Mucosa of gallbladder (tissue), 1 donor: ENCODE measurements at regions not wholly inside any gene's neighbourhood (a gene's known extent, or its start where the extent isn't known, plus 50 kb on each side); places are given as distances from the start of the nearest gene placed in this dataset.

Experiments used
- DNase-seq: peaks from one replicate; pipeline ENCODE4 v3.0.0-alpha.2; 2020; ENCODE audit warnings: low spot score
- donor health status: DM: no; HTN: no; CAD: no.

DNA sequence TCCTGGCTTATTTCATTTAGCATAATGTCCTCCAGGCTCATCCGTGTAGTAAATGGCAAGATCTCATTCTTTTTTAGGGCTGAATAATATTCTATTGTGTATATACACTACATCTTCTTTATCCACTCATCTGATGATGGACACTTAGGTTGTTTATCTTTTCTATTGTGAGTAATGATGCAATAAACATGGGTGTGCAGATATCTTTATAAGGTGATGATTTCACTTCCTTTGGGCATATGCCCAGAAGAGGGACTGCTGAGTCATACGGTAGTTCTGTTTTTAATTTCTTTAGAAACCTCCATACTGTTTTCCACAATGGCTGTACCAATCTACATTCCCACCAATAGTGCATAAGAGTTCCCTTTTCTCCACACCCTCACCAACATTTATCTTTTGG, 317.6 kb upstream of the CNKSR2 start:
- no peak for DNase-seq

DNA sequence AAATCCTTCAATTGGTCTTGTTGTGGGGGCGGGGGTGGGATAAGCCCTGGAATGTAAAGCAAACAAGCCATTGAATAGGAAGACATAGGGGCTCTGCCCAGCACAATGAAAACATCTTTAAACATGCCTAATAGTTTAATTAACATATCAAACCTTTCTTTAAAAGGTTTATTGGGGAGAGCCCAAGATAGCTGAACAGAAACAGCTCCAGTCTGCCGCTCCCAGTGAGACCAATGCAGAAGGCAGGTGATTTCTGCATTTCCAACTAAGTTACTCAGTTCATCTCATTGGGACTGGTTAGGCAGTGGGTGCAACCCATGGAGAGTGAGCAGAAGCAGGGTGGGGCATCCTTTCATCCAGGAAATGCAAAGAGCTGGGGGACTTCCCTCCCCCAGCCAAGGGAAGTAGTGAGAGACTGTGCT, 327.2 kb upstream of the CNKSR2 start:
- no peak for DNase-seq

DNA sequence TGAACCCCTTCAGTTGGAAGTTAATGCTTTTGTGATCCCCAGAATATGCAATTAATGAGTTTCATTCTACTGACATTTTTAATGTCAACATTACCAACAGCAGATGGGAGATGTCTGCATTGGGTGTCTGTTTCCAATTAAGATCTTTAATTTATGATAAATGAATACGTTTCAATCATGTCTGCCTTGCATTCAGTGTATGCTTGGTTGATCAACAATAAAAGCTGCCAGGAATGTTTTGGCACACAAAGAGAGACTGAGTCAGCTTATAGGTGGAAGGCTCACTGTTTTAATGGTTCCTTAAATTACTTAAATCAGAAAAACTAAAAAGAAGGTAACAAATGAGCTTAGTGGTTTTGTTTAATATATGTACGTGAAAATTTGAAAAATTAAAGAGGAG, 359.9 kb upstream of the CNKSR2 start:
- DNase-seq: no peak

DNA sequence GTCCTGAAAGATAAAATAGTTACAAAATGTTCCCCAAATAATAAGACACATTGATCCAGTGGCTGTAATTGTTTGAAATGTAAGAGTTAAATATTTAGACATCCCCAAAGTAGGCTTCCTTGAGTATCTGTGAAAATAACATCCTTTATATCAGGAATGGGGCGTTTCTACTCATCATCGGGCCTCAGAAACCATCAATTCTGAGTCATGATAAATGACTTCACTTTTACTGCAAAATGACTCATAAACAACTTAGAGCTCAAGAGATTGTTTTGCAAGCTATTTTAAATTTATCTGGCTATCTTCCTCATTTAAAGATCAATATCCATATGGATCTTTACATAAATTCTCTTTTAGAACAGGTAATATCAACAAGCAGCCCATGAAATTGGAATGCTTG, 369.4 kb upstream of the CNKSR2 start:
- DNase-seq: no peak

DNA sequence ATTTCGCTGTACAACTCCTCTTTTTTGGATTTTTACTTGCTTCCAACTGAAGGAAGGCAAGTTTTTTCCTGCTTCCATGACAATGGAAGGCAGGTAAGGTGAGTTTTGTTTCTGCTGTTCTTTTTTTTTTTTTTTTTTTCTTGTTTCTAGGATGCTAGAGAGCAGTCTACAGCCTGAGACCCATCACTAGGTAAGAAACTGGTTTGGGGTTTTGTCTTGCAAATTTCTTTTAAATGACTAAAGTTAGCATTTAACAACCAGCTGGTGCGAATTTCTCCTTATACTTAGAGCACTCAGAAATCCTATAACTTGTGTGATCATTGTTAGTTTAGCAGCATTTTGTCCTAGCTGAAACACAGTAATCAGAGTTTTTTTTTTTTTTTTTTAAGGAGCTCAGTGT, 378.4 kb upstream of the CNKSR2 start:
- DNase-seq: no peak

DNA sequence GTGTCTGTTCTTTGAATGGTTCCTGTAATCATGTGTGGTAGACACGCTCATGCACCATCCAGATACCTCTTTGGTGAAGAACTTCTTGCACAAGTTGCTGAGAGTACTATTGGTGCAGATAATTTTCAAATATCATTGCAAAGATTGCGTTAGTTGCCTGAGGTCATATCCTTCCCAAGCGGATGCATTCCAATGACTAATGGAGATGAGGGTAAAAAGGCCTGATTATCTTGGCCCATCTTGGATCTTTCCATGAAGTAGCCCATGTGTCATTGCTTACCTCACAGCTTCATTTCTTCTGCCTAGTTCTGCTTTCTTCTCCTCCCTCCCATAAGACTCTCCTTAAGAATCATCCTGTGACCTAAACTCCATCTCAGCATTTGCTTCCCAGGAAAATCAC, 384.9 kb upstream of the CNKSR2 start:
- DNase-seq: no peak

DNA sequence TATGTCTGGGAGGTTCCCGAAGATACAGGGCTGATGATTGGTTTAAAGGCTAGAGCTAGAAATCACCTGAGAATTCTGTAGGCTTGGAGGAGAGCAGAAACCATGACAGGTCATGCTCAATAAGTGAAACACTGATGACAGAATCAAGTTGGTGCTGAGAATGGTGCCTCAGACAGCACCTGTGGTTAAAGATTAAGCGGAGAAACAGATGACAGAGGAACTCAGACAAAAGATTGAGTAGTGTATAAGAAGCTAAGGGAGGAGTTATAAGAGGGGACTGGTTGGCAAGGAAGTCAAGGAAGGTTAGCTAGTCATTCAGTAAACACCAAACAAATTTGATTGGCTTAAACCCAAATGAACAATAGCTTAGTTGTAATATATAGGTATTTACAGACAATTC, 385.4 kb upstream of the CNKSR2 start:
- no peak for DNase-seq

DNA sequence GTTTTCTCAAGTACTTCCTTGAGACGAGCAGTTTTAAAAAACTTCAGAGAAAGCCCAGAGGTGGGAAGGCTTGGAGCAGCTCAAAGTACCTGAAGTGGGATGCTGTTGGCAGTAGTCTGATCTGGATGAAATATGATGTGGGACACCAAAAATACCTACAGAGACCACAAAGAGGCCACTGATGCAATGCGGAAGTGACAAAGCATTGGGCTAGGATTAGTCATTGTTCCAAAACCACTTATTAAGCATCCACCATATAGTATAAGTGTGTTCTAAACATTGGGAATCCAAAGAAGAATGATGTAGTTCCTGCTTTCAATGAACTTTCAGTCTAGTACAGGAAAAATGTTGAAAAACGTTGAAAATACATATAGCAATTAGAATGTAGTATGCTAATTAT, 386.1 kb upstream of the CNKSR2 start:
- DNase-seq: no peak

DNA sequence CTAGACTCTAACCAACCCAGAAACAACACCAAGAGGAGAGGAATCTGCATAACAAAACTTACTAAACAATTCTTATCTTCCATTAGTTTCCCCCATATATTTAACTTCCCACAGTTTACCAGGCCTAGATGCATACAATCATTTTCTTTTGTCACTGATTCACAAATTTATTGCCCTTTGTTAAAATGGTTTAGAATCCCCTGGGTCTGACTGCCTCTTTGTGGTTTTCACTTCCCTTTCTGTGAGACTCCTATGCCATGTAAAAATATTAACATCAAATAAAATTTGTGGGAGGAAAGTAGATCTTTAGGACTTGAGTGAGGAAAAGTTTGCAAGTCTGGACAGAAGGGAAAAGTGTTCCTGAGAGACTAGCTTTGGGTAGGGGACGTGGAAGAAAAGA, 393.8 kb upstream of the CNKSR2 start:
- DNase-seq: no peak

DNA sequence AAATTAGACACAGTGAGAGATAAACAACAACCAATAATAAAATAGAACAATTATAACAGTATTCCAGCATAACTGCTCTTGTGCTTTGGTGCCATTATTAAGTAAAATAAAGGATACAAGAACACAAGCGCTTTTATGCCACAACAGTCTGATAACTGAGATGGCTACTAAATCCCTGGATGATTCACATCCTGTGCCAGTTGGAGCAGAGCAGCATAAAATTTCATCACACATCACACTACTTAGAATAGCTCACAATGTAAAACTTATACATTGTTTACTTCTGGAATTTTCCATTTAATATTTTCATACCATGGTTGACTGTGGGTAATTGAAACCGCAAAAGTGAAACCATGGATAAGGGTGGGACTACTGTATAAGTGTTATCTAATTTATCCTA, 399.9 kb upstream of the CNKSR2 start:
- no peak for DNase-seq

DNA sequence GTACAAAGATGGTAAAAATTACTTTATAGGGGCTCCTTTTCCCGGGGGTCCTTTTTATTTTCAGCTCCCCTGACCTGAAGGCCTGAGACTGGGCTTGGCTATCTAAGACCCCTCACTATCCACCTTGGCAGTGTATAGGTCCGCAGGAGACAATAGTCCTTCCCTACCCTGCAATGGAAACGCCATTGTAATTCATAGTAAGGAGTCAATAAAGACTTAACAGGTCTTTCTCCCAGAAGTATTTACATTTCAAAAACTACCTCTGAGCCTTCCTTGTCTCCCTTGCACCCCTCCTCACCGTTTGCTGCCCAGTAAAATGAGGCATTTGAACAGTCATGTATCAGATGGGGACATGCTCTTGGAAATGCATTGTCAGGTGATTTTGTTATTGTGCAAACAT, 401.2 kb upstream of the CNKSR2 start:
- no peak for DNase-seq

DNA sequence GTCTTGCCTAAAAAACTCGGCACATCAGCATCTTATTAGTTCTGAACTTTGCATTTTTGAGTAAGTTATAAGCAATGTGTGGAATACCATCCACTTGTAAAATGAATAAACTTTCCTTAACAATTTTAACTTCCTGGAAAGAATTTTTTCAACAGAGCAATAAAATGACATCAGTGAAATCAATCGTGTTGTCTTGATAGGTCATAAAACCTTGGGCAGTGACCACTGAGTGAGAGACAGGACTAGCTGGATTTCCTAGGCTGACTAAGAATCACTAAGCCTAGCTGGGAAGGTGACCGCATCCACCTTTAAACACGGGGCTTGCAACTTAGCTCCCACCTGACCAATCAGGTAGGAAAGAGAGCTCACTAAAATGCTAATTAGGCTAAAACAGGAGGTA, 403.0 kb upstream of the CNKSR2 start:
- DNase-seq: no peak

DNA sequence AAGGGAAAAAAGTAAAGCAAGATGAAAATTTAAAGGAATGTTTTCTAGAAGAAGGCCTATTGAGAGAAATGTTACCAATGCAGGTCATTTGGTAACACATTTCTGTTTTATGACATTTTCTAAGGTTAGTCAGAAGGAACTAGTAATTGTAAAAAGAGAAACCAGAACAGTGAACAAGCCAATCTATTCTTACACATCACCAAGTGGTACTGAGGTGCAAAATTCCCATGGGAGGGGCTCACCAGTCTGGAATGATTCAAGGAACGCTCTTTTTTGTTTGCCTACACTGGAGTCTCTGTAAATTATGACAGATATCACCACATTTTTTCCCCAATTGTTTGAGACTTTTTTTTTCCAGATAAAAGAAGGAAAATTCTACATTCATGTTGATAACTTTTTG, 404.7 kb upstream of the CNKSR2 start:
- no peak for DNase-seq

DNA sequence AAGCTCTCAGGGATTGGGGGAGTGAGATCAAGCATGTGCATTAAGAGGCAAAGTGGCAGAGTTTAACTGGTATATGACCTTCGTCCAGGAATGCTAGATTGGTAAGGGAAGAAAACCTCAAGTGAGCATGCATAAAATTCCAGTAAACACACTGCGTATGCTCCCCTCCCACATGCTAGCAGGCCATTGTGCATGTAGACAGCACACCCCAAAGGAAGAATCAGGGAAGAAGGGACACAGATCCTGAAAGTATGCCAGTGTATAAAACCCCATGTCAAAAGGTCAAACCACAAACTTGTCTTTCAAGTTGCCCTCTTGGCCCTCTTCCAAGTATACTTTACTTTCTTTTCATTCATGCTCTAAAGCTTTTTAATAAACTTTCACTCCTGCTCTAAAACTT, 405.2 kb upstream of the CNKSR2 start:
- no peak for DNase-seq

DNA sequence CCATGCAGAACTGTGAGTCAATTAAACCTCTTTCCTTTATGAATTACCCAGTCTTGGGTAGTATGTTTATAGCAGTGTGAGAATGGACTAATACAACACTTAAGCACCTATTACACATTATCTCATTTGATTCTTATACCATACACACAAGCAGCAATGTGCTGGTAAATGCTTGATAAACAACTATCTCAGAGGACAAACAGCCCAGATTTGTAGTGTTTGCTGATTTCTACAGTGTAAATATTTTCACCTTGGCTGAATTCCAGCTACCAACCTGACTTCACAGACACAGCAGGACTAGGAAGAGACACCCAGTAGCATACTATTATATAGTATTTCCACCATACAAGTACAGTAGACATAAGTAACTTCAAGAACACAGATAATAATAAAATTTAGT, 406.5 kb upstream of the CNKSR2 start:
- no peak for DNase-seq

DNA sequence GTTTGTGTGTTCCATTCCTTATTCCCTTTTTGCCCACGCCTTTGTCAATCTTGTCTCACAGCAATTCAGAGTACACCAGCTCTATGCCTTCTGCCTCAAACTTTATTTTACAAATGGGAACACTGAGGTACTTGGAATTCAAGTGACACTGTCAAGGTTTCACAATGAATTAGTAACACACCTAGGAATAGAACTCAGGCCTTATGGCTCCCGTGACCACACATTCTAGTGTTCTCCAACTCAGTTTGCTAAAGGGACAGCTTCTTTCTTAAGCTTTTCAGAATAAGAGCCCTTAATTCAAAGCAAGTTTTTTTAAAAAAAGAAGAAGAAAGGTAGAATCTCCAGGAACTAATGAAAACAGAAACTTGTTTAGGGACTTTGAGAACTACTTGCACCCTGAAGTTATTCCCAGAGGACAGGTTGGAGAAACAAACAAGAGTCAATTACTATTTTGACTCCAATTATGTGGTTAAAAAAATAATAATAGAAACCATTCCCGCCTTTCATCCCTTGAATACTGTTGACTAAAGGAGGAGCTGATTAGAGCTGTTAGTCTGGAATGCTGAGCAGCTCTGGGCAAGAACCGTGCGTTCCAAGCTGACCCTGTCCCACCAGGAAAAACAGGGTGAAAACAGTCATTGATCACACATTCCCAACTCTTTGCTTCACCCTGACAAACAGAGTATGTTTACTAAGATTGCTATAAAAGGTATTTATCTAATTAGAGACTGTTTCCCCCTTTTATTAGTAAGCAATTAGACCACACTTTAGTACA, 408.8 kb upstream of the CNKSR2 start:
- no peak for DNase-seq

DNA sequence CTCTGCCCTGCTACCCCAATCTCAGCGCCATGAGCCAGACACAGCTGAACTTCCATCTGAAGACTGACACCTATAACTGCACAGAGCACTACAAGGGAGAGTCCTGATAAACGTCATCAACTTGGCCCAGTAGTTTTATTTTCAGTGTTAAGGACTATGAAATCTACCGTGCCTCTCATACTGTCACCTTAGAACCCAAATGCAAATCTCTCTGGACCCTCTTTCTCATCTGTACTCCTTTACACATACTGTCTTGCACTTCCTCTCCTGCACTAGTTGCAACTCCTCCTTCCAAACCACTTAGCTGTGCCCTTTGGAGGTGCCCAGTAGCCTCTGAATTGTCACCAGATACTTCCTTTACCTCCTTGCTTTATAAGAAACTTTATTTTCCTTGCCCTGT, 420.2 kb upstream of the CNKSR2 start:
- no peak for DNase-seq

DNA sequence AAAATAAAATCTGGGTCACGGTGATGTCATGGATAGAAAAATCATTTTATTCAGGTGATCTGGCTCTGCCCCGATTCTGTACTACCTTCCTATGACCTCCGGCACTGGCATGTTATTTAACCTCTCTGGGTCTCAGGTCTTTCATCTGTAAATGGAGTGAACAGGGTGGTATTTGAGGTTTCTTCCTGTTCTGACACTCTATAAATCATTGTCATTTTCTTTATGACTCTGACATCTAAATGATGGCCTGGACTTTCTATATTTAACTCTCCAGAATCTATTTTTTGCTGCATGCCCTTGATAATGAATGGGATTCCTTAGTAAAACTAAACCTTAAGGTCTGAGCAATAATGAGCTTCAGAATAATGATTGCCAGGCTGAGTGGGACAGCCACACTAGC, 422.0 kb upstream of the CNKSR2 start:
- no peak for DNase-seq

DNA sequence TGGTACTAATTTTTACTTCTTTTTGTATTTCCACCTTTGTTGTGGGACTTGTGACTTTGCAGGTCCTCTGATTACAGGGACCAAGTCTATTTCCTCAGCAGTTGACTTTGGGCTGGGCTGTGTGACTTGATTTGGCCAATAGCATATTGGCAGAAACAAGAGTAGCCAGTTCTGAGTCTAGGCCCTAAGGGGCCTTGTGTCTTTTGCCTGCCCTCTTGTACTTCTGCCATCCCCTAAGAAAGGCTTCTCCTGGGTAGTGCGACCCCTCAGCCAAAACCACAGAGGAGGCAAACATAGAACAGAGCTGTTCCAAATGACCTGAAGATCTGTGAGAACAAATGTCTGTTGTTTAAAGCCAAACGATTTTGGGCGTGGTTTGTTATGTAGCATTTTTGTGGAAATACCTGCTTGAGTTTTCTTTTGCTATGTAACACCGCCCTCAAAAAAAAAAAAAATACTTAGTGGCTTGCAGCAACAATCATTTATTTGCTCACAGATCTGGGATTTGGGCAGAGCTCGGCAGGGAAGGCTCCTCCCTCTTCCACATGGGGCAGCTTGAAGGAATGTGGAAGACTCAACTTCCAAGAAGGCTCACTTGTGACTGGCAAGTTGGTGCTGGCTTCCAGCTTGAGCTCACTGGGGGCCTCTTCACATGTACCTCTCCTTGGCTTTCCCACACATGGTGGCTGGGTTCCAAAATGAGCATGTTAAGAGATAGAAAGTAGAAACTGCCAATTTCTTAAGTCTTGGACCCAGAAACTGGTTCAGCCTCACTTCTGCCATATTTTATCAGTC, 423.0 kb upstream of the CNKSR2 start:
- no peak for DNase-seq

DNA sequence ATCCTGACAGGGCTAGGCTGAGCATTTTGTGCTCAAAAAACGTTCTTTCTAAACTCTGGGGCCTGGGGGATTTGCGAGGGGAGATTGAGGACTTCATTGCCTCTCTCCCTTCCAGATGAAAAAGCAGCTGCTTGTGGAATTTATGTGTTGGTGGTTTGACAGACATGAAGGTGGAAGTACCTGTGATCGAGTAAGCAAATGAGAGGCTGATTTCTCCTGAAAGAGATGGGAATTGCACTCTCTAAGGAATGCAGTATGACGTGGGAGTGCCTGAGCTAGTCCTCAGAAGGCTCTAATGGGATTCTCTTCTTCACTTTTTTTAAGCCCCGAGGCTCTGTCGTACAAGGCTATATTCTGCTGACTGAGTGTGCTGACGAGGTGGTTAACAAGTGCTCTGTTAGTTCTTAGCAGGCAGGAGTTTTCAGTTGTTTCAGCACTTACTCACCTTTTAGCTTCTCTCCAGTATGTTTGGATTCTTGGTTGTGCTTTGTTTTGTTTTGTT, 426.8 kb upstream of the CNKSR2 start:
- DNase-seq: no peak

DNA sequence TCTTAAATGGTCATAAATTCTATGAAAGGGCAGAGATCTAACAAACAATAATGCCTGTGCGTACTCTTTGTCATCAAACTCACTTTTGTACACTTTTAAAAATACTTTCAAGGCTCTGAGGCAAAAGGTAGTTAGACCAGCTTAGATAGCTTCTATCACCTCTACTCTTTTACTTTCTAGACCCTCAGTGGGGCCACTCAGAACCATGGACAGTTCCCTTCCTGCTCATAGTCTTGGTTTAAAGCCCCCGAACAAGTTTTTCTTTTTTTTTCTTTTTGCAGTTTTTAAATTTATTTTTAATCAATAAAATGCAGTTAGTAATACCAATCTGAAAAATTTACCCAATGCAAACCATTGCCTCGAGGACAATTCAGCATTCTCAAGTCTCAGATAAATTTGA, 460.5 kb upstream of the CNKSR2 start:
- no peak for DNase-seq

DNA sequence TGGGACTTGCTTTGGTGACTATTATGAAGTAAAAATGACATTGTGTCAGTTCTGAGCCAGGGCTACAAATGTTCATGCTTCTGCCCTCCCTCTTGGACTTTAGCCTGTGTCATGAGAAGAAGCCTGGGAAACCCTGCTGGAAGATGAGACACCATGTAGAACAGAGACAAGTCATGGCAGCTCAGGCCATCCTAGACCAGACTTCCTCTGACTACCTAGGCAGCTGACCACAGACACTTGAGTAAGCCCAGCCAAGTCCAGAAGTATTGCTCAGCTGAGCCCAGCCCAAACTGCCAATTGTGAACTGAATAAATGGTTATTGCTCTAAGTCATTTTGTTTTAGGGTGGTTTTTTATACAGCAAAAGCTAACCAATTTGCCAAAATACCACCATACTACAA, 467.6 kb upstream of the CNKSR2 start:
- DNase-seq: no peak

DNA sequence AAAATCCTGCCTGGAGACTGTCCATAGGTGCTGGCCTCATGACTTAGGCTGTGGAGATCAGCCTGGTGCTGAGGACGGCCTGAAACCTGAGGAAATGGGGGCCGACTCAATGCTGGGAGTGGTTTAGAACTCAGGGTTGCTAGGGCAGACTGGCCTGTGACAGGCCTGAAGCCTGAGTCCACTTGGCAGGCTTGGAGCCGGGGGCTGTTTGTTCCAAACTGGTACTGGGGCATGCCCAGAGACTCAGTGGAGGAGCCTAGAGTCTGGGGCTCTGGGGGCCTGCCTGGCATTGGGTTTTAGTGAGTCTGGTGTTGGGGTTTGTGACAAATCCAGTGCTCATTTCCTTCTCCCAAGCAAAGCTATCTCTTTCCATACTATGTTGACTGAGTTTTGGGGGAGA, 489.7 kb upstream of the CNKSR2 start:
- no peak for DNase-seq
